DOHH2 (cell line): ENCODE measurements at regions not wholly inside any gene's neighbourhood (a gene's known extent, or its start where the extent isn't known, plus 50 kb on each side); places are given as distances from the start of the nearest gene placed in this dataset.

ENCODE experiments used
- H3F3A ChIP-seq: fragments of 200-600 bp; sonication (generic), shearing (Covaris generic); 2 replicates; pipeline ENCODE4 v1.6.0; 2016; ENCODE audit warnings: antibody characterized with exemption, mild to moderate bottlenecking; ENCODE audit not compliant: control insufficient read depth, insufficient read depth
- H3K27ac ChIP-seq: fragments of 200-600 bp; sonication (generic); 2 replicates; pipeline ENCODE4 v1.5.1; 2014; ENCODE audit warnings: low read depth, mild to moderate bottlenecking, low read length, moderate library complexity
- H3K27me3 ChIP-seq: fragments of 200-600 bp; sonication (generic); 2 replicates; pipeline ENCODE4 v1.6.1; 2014; ENCODE audit warnings: mild to moderate bottlenecking, low read length, mixed read lengths; ENCODE audit not compliant: control insufficient read depth
- H3K36me3 ChIP-seq: fragments of 200-600 bp; sonication (generic); 2 replicates; pipeline ENCODE4 v1.6.1; 2014; ENCODE audit warnings: mild to moderate bottlenecking, low read length, moderate library complexity, mixed read lengths; ENCODE audit not compliant: control insufficient read depth
- H3K4me1 ChIP-seq: fragments of 200-600 bp; sonication (generic); 2 replicates; pipeline ENCODE4 v1.6.1; 2014; ENCODE audit warnings: mild to moderate bottlenecking, low read length, mixed read lengths; ENCODE audit not compliant: control insufficient read depth
- H3K4me2 ChIP-seq: fragments of 200-600 bp; sonication (generic); 2 replicates; pipeline ENCODE4 v1.6.0; 2014; ENCODE audit warnings: mild to moderate bottlenecking, low read length, moderate library complexity
- H3K4me3 ChIP-seq: fragments of 200-600 bp; sonication (generic); 2 replicates; pipeline ENCODE4 v1.5.1; 2014; ENCODE audit warnings: mild to moderate bottlenecking, low read length, mixed read lengths
- H3K79me2 ChIP-seq: fragments of 200-600 bp; sonication (generic); 2 replicates; pipeline ENCODE4 v1.6.1; 2014; ENCODE audit warnings: mild to moderate bottlenecking, low read length, mixed read lengths; ENCODE audit not compliant: control insufficient read depth
- H3K9me2 ChIP-seq: fragments of 200-600 bp; sonication (generic); replicated peaks from 2 replicates; pipeline ENCODE4 v1.6.1; 2014; ENCODE audit warnings: mild to moderate bottlenecking, low read length, mixed read lengths; ENCODE audit not compliant: control insufficient read depth
- H3K9me3 ChIP-seq: fragments of 200-600 bp; sonication (generic); 2 replicates; pipeline ENCODE4 v1.6.1; 2014; ENCODE audit warnings: antibody characterized with exemption, low read length, mixed read lengths; ENCODE audit not compliant: control insufficient read depth, insufficient read depth
- H4K20me1 ChIP-seq: fragments of 200-600 bp; sonication (generic); 2 replicates; pipeline ENCODE4 v1.6.0; 2014; ENCODE audit warnings: low read depth, mild to moderate bottlenecking, antibody characterized with exemption, low read length, moderate library complexity; ENCODE audit not compliant: control insufficient read depth, insufficient read depth
- EZH2phosphoT487 ChIP-seq: fragments of 200-600 bp; sonication (generic); IDR thresholded peaks from 2 replicates; pipeline ENCODE4 v1.6.1; 2017; ENCODE audit warnings: borderline replicate concordance, mild to moderate bottlenecking, antibody characterized with exemption, low read length, moderate library complexity, mixed read lengths
- TF ChIP-seq, protein P1 (sequence below): fragments of 200-600 bp; sonication (generic); IDR thresholded peaks from one replicate; pipeline ENCODE4 v1.5.1; 2014; ENCODE audit warnings: antibody characterized with exemption, mild to moderate bottlenecking, low read depth, low read length; ENCODE audit not compliant: poor library complexity, severe bottlenecking

DNA sequence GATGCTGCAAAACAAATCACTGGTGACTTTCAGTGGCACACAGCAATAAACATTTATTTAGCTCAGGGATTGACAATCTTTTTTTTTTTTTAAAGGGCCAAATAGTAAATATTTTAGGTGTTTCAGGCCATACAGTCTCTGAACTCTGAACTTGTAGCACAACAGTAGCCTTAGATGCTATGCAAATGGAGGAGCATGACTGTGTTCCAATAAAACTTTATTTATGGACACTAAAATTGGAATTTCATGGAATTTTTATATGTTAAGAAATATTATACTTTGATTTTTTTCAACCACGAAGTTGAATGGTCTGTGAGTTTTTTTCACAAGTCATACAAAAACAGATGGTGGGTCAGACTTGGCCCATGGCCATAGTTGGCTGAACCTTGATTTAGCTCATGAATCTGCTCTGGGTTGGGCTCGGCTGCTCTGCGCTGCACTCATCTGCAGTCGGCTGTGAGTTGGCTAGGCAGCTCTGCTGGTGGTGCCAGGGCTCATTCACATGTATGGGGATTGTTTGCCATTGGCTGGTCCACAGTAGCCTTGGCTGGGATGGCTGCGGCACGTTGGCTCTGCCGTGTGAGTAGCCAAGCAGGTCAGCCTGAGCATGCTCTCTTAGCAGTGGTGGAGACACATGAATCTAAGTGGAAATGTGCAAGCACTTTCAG lies 231.7 kb upstream of the PGRMC2 start:
- Histone ChIP-seq H3K9me2 (no peaks in the 10 kb centered on the region), H3K4me3 (no peak overlapping the region), H3K79me2 (no peaks in the 10 kb centered on the region), H3K27me3 (no peaks in the 10 kb centered on the region), H3K4me2 (no peak overlapping the region), H3K27ac (no peak overlapping the region), H3K36me3 (no peaks in the 10 kb centered on the region), H3K4me1 (no peaks in the 10 kb centered on the region), H3K9me3 (no peaks in the 10 kb centered on the region), H4K20me1 (no peaks in the 10 kb centered on the region), H3F3A (no peaks in the 10 kb centered on the region)
- TF ChIP-seq, protein P1, sequence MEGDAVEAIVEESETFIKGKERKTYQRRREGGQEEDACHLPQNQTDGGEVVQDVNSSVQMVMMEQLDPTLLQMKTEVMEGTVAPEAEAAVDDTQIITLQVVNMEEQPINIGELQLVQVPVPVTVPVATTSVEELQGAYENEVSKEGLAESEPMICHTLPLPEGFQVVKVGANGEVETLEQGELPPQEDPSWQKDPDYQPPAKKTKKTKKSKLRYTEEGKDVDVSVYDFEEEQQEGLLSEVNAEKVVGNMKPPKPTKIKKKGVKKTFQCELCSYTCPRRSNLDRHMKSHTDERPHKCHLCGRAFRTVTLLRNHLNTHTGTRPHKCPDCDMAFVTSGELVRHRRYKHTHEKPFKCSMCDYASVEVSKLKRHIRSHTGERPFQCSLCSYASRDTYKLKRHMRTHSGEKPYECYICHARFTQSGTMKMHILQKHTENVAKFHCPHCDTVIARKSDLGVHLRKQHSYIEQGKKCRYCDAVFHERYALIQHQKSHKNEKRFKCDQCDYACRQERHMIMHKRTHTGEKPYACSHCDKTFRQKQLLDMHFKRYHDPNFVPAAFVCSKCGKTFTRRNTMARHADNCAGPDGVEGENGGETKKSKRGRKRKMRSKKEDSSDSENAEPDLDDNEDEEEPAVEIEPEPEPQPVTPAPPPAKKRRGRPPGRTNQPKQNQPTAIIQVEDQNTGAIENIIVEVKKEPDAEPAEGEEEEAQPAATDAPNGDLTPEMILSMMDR = no peak
- no peak for TF ChIP-seq EZH2phosphoT487

DNA sequence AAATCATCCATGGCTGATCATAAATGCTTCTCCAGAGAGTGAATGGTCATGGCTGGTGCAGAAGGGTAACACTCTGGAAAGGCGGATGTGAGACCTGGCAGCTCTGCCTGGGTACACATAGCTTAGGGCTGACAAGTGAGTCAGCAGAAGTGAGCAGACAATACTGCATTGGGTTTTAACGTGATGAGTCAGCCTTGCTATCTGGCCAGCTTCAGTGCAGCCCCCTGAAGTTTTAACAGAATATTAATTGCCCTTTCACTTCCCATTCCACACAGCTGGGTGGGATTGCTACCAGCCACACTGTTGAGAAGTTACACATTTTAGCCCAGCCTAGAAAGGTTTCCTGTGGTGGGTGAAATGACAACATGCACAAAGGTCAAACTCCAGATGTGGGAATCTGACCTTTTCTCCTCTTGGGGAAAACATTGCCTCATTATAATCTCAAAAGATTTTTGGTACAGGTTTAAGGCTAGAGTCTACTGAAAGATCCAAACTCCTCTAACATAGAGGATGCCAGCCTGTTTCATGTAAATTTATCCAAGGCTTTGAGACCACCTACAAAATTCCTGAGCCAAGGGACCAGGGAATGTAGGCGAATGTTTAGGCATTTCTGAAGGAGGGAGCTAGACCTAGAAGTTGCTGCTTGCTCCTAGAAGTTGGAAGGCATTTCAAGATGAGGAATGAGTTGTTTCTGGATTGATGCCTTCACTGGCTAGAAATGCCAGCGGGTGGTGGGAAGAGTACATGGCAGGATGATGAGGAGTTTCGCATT lies 230.3 kb upstream of the PGRMC2 start:
- H4K20me1 ChIP-seq = no peaks in the 10 kb centered on the region
- no peaks in the 10 kb centered on the region for H3K4me1 ChIP-seq

DNA sequence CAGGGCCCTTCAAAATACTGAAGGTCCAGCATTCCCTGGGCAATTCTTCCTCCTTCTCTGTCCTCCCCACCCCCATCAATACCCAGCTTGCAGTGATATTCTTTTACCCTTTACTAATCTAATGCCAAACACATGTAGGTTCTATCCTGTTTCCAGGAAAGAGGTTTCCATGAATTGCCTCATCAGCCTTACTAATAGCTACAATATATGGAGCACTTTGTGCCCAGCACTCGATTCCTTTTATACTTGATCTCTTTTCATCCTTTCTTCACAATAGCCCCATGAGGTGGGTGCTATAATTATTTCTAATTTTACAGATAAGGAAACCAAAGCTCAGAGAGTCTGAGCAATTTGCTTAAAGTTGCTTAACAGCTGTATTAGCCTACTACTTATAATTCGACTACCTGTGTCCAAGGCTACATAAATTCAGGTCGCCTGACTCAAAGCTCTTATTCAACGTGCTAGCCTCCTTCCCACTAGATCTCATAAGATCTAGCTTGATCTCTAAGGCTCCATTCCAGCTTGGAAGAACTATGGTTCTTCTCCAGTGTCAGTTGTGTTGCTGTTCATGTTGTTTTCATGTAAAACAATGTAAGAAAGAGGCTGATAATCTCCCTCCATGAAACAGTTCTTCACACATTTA lies 229.6 kb upstream of the PGRMC2 start:
- Histone ChIP-seq H3K9me3 (no peaks in the 10 kb centered on the region), H3K4me2 (no peak overlapping the region), H3F3A (no peaks in the 10 kb centered on the region), H3K27me3 (no peaks in the 10 kb centered on the region), H4K20me1 (no peaks in the 10 kb centered on the region), H3K36me3 (no peaks in the 10 kb centered on the region), H3K4me1 (no peaks in the 10 kb centered on the region), H3K27ac (no peak overlapping the region), H3K79me2 (no peaks in the 10 kb centered on the region), H3K9me2 (no peaks in the 10 kb centered on the region), H3K4me3 (no peak overlapping the region)
- no peak for TF ChIP-seq EZH2phosphoT487
- TF ChIP-seq, protein P1 = no peak

More for the DNA sequence above, 230.3 kb upstream of the PGRMC2 start:
- H3K36me3 ChIP-seq = no peaks in the 10 kb centered on the region
- no peak overlapping the region for H3K4me3 ChIP-seq
- no peaks in the 10 kb centered on the region for H3K9me2 ChIP-seq
- no peak overlapping the region for H3K4me2 ChIP-seq
- no peaks in the 10 kb centered on the region for H3F3A ChIP-seq
- H3K27ac ChIP-seq = no peak overlapping the region
- H3K79me2 ChIP-seq = no peaks in the 10 kb centered on the region
- no peak for TF ChIP-seq EZH2phosphoT487
- TF ChIP-seq, protein P1 = no peak
- no peaks in the 10 kb centered on the region for H3K27me3 ChIP-seq
- H3K9me3 ChIP-seq = no peaks in the 10 kb centered on the region
